ENCODE measurements at regions not wholly inside any gene's neighbourhood (a gene's known extent, or its start where the extent isn't known, plus 50 kb on each side); places are given as distances from the start of the nearest gene placed in this dataset.

- TF ChIP-seq CTCF (CRISPR knock-in tag; IDR thresholded peaks at IDR 0.05) = peak; percentile 72
- TF ChIP-seq SRSF9 (IDR thresholded peaks at IDR 0.05; ENCODE audit: borderline replicate concordance, insufficient read depth, low read depth, low read length, poor library complexity, severe bottlenecking) = no peak
- TF ChIP-seq ZNF274 (CRISPR knock-in tag; IDR thresholded peaks at IDR 0.05) = no peak
- TF ChIP-seq KLF13 (CRISPR knock-in tag; IDR thresholded peaks at IDR 0.05) = no peak
- TF ChIP-seq ZNF138 (CRISPR knock-in tag; IDR thresholded peaks at IDR 0.05; ENCODE audit: low read depth) = no peak
- TF ChIP-seq NR2C2 (CRISPR knock-in tag; IDR thresholded peaks at IDR 0.05; ENCODE audit: borderline replicate concordance) = no peak
- TF ChIP-seq NR3C1 (CRISPR knock-in tag; IDR thresholded peaks at IDR 0.05) = no peak
- no peak for TF ChIP-seq DR1 (CRISPR knock-in tag; IDR thresholded peaks at IDR 0.05)
- no peak for TF ChIP-seq ZNF24 (IDR thresholded peaks at IDR 0.05)
- TF ChIP-seq, protein P1, sequence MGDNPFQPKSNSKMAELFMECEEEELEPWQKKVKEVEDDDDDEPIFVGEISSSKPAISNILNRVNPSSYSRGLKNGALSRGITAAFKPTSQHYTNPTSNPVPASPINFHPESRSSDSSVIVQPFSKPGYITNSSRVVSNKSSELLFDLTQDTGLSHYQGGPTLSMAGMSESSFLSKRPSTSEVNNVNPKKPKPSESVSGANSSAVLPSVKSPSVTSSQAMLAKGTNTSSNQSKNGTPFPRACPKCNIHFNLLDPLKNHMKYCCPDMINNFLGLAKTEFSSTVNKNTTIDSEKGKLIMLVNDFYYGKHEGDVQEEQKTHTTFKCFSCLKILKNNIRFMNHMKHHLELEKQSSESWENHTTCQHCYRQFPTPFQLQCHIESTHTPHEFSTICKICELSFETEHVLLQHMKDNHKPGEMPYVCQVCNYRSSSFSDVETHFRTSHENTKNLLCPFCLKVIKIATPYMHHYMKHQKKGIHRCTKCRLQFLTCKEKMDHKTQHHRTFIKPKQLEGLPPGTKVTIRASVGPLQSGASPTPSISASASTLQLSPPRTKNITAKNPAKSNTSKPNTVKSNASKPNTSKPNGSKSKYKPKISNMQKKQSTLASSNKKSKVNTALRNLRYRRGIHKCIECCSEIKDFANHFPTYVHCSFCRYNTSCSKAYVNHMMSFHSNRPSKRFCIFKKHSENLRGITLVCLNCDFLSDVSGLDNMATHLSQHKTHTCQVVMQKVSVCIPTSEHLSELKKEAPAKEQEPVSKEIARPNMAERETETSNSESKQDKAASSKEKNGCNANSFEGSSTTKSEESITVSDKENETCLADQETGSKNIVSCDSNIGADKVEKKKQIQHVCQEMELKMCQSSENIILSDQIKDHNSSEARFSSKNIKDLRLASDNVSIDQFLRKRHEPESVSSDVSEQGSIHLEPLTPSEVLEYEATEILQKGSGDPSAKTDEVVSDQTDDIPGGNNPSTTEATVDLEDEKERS (CRISPR knock-in tag; IDR thresholded peaks at IDR 0.05) = no peak
- no peak for TF ChIP-seq EZH2 (conservative IDR thresholded peaks at IDR 0.05; ENCODE audit: low read depth, low read length)
- TF ChIP-seq ZNF329 (CRISPR knock-in tag; IDR thresholded peaks at IDR 0.05; ENCODE audit: low read depth) = no peak
- no peak for TF ChIP-seq JUNB (CRISPR knock-in tag; IDR thresholded peaks at IDR 0.05; ENCODE audit: borderline replicate concordance)
Measured at GRCh38 chr6:95923518-95923917, 92.3 kb upstream of the FUT9 start.

Data from HepG2 (cell line).